Peyer's patch (tissue), 4 donors: ENCODE measurements at regions not wholly inside any gene's neighbourhood (a gene's known extent, or its start where the extent isn't known, plus 50 kb on each side); places are given as distances from the start of the nearest gene placed in this dataset.

Experiments used
- DNase-seq, 3 donors: peaks; one replicate each; pipeline ENCODE4 v3.0.0-alpha.2; 2017 to 2019
- H3K27ac ChIP-seq, 4 donors: fragments of 200-600 bp; sonication (generic); one replicate each; pipeline ENCODE4 v1.5.1; 2016 to 2019
- H3K27me3 ChIP-seq, 2 donors: fragments of 200-600 bp; sonication (generic); one replicate each; pipeline ENCODE4 v1.5.1; 2019
- H3K36me3 ChIP-seq, 3 donors: fragments of 200-600 bp; sonication (generic); one replicate each; pipeline ENCODE4 v1.5.1; 2016 to 2019
- H3K4me1 ChIP-seq, 4 donors: fragments of 200-600 bp; sonication (generic); one replicate each; pipeline ENCODE4 v1.5.1; 2016 to 2019
- H3K4me3 ChIP-seq, 4 donors: fragments of 200-600 bp; sonication (generic); 1 replicate in 3 of 4; 2 replicates in 1 of 4; pipeline ENCODE4 v1.5.1; 2016 to 2019; ENCODE audit warnings: mild to moderate bottlenecking in 1 of 4
- H3K9me3 ChIP-seq, 4 donors: fragments of 200-600 bp; sonication (generic); one replicate each; pipeline ENCODE4 v1.5.1; 2016 to 2019; ENCODE audit warnings: mild to moderate bottlenecking in 1 of 4
- POLR2A ChIP-seq, 2 donors: fragments of 450-650 bp; IDR thresholded peaks; one replicate each; pipeline ENCODE4 v1.5.1; 2017; ENCODE audit warnings: antibody characterized with exemption in 2 of 2, mild to moderate bottlenecking in 2 of 2, moderate library complexity in 2 of 2
- TF ChIP-seq, protein P1 (sequence below), 6 experiments: fragments of 450-650 bp in 4 of 6; fragments of 200-600 bp in 2 of 6; sonication (generic) in 1 of 6; IDR thresholded peaks; one replicate each; pipeline ENCODE4 v1.5.1; 2017 to 2019; ENCODE audit warnings: antibody characterized with exemption in 6 of 6, mild to moderate bottlenecking in 3 of 6, moderate library complexity in 1 of 6

DNA sequence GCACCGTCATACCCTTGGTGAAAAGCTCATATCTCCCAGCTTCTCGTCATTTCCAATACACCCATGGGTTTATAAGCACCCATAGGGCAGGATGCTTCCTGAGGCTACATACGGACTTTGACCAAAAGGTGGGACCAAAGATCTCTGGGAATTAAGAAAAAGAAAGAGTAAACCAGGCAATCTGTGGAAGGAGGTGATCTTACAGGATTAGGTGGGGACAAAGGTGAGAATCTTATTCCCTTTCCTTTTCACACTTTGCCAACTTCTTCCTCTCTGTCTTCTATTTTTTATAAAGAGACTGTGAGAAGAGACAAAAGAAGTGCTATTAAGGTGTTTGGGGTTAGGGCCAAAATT is 172.0 kb downstream of the DLEU7 start:
- no peak overlapping the region for H3K27ac ChIP-seq
- no peaks in the 10 kb centered on the region for H3K4me1 ChIP-seq
- DNase-seq: no peak

DNA sequence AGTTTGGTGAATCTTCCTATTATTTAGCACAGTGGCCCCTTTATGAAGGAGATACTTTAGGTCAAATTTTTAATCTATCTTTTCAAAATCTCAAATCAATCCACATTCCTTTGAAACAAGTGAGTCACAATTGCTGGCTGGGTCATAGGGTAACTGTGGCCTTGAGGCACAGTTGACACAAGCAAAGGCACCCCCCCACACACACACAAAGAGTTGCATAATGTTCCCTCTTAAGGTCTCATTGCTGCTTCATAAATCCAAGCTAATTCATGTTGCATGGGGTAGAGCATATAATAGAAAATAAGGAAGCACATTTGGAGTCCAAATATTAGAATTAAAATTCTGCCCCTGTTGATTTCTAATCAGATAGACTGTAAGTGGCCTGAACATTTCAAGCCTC is 171.5 kb downstream of the DLEU7 start:
- Histone ChIP-seq H3K4me3 (no peak overlapping the region), H3K4me1 (no peaks in the 10 kb centered on the region), H3K9me3 (no peaks in the 10 kb centered on the region), H3K36me3 (no peaks in the 10 kb centered on the region), H3K27me3 (no peaks in the 10 kb centered on the region), H3K27ac (no peak overlapping the region)
- no peak for DNase-seq
- TF ChIP-seq, protein P1, sequence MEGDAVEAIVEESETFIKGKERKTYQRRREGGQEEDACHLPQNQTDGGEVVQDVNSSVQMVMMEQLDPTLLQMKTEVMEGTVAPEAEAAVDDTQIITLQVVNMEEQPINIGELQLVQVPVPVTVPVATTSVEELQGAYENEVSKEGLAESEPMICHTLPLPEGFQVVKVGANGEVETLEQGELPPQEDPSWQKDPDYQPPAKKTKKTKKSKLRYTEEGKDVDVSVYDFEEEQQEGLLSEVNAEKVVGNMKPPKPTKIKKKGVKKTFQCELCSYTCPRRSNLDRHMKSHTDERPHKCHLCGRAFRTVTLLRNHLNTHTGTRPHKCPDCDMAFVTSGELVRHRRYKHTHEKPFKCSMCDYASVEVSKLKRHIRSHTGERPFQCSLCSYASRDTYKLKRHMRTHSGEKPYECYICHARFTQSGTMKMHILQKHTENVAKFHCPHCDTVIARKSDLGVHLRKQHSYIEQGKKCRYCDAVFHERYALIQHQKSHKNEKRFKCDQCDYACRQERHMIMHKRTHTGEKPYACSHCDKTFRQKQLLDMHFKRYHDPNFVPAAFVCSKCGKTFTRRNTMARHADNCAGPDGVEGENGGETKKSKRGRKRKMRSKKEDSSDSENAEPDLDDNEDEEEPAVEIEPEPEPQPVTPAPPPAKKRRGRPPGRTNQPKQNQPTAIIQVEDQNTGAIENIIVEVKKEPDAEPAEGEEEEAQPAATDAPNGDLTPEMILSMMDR (IDR thresholded peaks at IDR 0.05): no peak
- TF ChIP-seq POLR2A (IDR thresholded peaks at IDR 0.05): no peak

More for the DNA sequence above, 172.0 kb downstream of the DLEU7 start:
- Histone ChIP-seq H3K27me3 (no peaks in the 10 kb centered on the region), H3K4me3 (no peak overlapping the region), H3K36me3 (no peaks in the 10 kb centered on the region), H3K9me3 (no peaks in the 10 kb centered on the region)
- no peak for TF ChIP-seq POLR2A (IDR thresholded peaks at IDR 0.05)
- TF ChIP-seq, protein P1 (IDR thresholded peaks at IDR 0.05): no peak

DNA sequence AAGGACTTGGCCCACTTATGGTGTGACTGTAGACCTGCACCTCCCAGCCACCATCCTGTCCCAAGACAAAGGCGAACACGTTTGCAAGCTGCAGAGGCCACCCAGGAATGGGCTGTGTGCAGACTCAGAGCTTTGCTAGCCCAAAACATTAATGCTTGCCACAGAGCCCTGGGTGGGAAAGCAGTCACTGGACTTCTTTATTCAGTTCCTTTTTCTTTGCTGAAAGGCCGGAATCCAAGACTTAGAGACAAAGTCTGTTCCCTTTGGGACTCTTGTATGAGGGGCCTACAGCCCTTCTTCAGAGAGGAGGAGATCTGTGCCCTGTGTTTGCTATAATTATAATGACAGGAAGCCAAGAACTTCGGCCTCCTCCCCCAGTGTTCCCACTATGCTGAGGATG is 167.8 kb downstream of the DLEU7 start:
- no peak for TF ChIP-seq POLR2A (IDR thresholded peaks at IDR 0.05)
- TF ChIP-seq, protein P1 (IDR thresholded peaks at IDR 0.05): no peak
- H3K4me3 ChIP-seq: no peak overlapping the region
- no peaks in the 10 kb centered on the region for H3K36me3 ChIP-seq
- H3K4me1 ChIP-seq: no peaks in the 10 kb centered on the region
- H3K27me3 ChIP-seq: no peaks in the 10 kb centered on the region
- no peaks in the 10 kb centered on the region for H3K9me3 ChIP-seq
- no peak overlapping the region for H3K27ac ChIP-seq
- no peak for DNase-seq

DNA sequence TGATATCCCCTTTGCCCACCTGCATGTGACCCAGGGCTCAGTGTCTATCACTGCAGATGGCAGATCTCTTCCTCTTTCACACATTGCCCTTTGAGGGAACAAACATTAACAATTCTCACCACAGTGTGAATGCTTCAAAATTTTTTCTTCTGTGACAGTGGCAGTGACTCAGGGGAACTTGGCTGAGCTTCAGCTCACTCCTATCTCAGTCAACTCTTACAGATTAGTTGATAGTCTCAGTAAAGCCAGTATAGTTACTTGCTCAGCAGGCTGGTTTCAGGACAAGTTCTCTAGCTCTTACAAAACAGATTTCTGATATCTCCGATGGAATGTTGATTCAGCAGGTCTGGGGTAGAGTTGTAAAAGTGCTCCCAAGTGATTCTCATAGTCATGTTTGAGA is 166.9 kb downstream of the DLEU7 start:
- no peak overlapping the region for H3K4me3 ChIP-seq
- H3K27ac ChIP-seq: no peak overlapping the region
- no peak for DNase-seq
- no peak for TF ChIP-seq POLR2A (IDR thresholded peaks at IDR 0.05)
- H3K27me3 ChIP-seq: no peaks in the 10 kb centered on the region
- no peaks in the 10 kb centered on the region for H3K9me3 ChIP-seq
- no peaks in the 10 kb centered on the region for H3K4me1 ChIP-seq
- no peaks in the 10 kb centered on the region for H3K36me3 ChIP-seq

DNA sequence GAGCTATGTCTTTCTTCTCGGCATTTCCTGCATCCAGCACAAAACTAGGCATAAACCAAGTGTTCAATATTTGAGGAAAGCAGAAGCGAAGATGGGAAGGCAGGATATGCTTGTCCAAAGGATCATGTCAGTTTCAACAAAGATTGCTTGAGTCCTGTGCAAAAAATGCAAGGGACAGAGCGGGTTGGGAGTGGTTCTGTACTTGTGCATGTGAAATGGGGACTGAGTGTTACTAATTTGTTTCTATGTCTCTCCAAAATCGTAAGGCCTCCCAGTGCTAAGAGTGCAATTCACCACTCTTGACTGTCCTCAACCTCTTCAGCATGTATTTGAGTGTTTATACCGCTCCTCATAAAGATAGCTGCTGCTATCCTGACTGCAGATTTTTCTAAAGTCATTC is 166.2 kb downstream of the DLEU7 start:
- Histone ChIP-seq H3K4me3 (no peak overlapping the region), H3K36me3 (no peaks in the 10 kb centered on the region), H3K9me3 (no peaks in the 10 kb centered on the region), H3K4me1 (no peaks in the 10 kb centered on the region), H3K27me3 (no peaks in the 10 kb centered on the region), H3K27ac (no peak overlapping the region)
- DNase-seq: no peak
- TF ChIP-seq POLR2A (IDR thresholded peaks at IDR 0.05): no peak
- TF ChIP-seq, protein P1 (IDR thresholded peaks at IDR 0.05): no peak

DNA sequence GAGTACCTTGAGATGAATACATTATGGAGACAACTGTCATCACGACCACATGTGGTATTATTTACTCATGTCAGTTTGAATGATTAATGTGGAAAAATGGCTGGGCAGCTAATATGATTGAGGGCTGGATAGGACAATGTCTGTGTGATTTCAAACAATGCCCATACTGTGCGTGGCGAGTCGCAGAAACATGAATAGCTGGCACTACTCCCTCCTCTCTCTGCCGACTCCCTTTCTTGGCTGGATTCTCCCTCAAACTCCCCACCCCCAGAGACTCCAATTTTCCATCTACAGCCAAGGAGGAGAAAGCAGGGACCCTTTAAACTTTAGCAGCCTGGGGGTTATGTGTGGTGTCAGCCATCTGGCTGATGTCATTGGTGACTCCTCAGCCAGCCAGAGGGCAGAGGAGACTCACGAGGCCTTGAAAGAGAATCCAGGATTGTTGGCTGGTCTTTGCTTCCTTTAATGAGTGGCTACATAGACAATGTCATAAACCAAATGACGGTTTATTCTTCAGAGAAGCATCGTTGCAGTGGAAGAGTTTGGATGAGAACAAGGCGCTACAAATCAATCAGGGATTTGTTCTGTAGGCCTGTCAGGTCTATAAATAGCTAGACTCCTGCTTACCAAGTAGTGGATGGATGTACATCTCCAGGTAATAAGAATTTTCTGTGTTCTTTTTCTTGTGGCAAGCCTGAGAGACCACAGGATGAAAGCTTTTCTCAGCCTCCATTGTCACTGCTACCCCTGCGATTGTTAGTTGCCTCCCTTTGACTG is 165.6 kb downstream of the DLEU7 start:
- no peaks in the 10 kb centered on the region for H3K36me3 ChIP-seq
- no peak overlapping the region for H3K27ac ChIP-seq
- DNase-seq: no peak
- TF ChIP-seq, protein P1 (IDR thresholded peaks at IDR 0.05): no peak
- TF ChIP-seq POLR2A (IDR thresholded peaks at IDR 0.05): no peak
- no peaks in the 10 kb centered on the region for H3K9me3 ChIP-seq
- H3K4me3 ChIP-seq: no peak overlapping the region
- H3K4me1 ChIP-seq: no peaks in the 10 kb centered on the region
- no peaks in the 10 kb centered on the region for H3K27me3 ChIP-seq
